Germinal center (tissue), 1 donor: ENCODE measurements at regions not wholly inside any gene's neighbourhood (a gene's known extent, or its start where the extent isn't known, plus 50 kb on each side); places are given as distances from the start of the nearest gene placed in this dataset.

Experiments used
- DNase-seq: peaks from one replicate; pipeline ENCODE4 v3.0.0; 2012; ENCODE audit warnings: mixed read lengths, low spot score

GRCh38 chr2:9756692-9757250, 86.5 kb upstream of the TAF1B start:
- DNase-seq: no peak

GRCh38 chr2:9757501-9758264, 85.6 kb upstream of the TAF1B start:
- no peak for DNase-seq

- no peak for DNase-seq
Observed at GRCh38 chr2:9758741-9759140, 84.5 kb upstream of the TAF1B start.

- DNase-seq: no peak
Observed at GRCh38 chr2:9760069-9760901, 83.0 kb upstream of the TAF1B start.

- DNase-seq: no peak
Observed at GRCh38 chr2:9760902-9761228, 82.4 kb upstream of the TAF1B start.

- DNase-seq: no peak
Observed at GRCh38 chr2:9761577-9761976, 81.7 kb upstream of the TAF1B start.

GRCh38 chr2:9762164-9762563, 81.1 kb upstream of the TAF1B start:
- no peak for DNase-seq

GRCh38 chr2:9762941-9763340, 80.3 kb upstream of the TAF1B start:
- no peak for DNase-seq

- no peak for DNase-seq
Observed at GRCh38 chr2:9763356-9764152, 79.7 kb upstream of the TAF1B start.

- DNase-seq: no peak
Observed at GRCh38 chr2:9764153-9764778, 79.0 kb upstream of the TAF1B start.

GRCh38 chr2:9765611-9766531, 77.4 kb upstream of the TAF1B start:
- no peak for DNase-seq

GRCh38 chr2:9767656-9768281, 75.5 kb upstream of the TAF1B start:
- DNase-seq: peak; percentile 59

- no peak for DNase-seq
Observed at GRCh38 chr2:9768388-9768787, 74.9 kb upstream of the TAF1B start.

GRCh38 chr2:9769171-9770005, 73.9 kb upstream of the TAF1B start:
- peak; percentile 36 for DNase-seq

- DNase-seq: no peak
Observed at GRCh38 chr2:9770006-9770307, 73.3 kb upstream of the TAF1B start.

- peak; percentile 55 for DNase-seq
Observed at GRCh38 chr2:9770308-9771100, 72.8 kb upstream of the TAF1B start.

- DNase-seq: no peak
Observed at GRCh38 chr2:9771101-9771449, 72.2 kb upstream of the TAF1B start.

- DNase-seq: no peak
Observed at GRCh38 chr2:9771481-9772017, 71.7 kb upstream of the TAF1B start.
